HG03095 (cell line): ENCODE measurements at regions not wholly inside any gene's neighbourhood (a gene's known extent, or its start where the extent isn't known, plus 50 kb on each side); places are given as distances from the start of the nearest gene placed in this dataset.

Experiments
- ATAC-seq: cut with Tn5 transposase; IDR thresholded peaks from one replicate; pipeline ENCODE4 v1.9.1; 2021; ENCODE audit warnings: moderate library complexity; ENCODE audit not compliant: unreplicated experiment

- no peak for ATAC-seq
Observed at GRCh38 chr10:78849115-78849514, 219.7 kb upstream of the ZMIZ1 start.

GRCh38 chr10:78849731-78850130, 219.0 kb upstream of the ZMIZ1 start:
- ATAC-seq = no peak

DNA sequence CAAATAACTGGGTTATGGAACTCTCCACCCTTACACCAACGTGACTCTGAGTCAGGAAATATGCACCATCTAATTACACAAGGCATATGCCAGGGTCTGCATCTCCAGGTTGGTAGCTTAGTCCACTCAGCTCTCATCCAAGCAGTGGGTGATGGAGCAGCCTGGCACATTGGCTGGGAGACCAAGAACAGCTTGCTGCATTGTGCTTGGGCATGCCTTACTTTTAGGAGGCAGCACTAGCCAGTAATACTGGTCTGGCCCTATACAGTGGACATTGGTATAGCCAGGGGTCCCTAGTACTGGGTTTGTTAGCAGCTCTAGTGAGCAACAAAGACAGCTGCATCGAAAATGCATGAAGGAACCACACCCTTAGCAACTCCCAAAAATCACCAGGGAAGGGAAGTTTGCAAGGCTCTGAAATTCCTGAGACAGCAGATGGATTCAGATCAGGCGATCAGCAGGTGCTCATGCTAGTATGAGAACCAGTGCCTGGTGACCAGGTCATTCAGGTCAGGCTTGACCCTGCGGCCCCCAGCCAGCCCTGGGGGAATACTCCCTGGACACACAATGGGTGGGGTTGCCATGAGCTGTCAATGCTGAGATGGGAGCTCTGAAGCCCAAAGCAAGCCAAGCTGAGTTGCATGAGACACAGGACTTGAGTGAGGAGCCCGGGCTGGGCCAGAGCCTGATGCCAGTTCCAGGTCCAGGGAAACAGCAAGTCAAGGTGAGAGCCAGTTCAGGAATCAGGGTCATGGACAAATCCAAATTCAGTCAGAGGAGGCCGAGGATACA, 217.9 kb upstream of the ZMIZ1 start:
- ATAC-seq = no peak

DNA sequence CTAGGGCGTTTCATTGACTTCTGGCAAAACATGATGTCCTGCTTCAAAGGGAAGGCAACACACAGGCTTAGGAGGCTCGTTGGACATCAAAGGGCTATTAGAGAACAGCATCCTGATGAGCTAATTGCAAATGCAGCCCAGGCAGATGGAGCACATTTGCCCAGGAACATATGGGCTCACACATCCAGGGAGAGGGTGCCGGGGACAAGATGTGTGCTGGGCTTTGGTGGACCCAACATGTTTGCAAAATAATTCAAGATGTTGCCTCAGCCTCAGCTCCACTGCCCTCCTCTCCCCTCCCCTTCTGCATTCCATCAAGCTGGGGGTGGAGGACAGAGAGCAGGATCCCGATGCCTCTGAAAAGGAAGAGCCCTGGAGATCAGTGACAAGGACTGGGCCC, 217.1 kb upstream of the ZMIZ1 start:
- ATAC-seq = no peak

GRCh38 chr10:78852466-78853240, 216.1 kb upstream of the ZMIZ1 start:
- ATAC-seq = no peak

DNA sequence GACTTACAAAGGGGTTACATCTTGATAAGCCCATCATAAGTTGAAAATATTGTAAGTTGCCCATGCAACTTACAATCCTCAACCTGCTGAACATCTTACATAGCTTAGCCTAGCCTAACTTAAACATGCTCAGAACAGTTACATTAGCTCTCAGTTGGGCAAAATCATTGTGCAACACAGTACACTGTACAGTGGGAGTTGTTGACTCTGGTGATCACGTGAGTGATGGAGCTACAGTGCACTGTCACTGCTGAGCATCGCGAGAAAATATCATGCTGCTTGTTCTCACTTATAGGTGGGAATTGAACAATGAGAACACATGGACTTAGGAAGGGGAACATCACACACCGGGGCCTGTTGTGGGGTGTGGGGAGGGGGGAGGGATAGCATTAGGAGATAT, 214.9 kb upstream of the ZMIZ1 start:
- no peak for ATAC-seq

DNA sequence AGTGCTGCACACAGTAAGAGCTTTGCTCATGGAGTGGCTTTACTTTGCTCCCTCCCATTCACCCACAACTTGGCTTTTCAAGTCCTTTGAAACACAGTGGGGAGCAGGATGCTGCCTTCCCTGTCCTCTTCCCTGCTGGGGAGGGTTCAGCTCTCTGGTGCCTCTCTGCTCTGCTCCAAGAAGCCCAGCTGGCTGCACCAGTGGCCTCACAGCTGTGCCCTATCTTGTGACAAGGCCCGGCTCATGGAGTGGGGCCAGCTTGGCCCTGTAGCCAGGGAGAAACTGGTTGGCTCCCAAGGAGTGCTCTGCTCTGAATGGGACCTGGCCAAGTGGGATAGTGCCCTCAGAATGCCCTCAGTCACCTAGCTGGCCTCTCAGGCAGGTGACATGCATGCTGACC, 212.3 kb upstream of the ZMIZ1 start:
- ATAC-seq = no peak

- no peak for ATAC-seq
Observed at GRCh38 chr10:78857193-78857592, 211.6 kb upstream of the ZMIZ1 start.

DNA sequence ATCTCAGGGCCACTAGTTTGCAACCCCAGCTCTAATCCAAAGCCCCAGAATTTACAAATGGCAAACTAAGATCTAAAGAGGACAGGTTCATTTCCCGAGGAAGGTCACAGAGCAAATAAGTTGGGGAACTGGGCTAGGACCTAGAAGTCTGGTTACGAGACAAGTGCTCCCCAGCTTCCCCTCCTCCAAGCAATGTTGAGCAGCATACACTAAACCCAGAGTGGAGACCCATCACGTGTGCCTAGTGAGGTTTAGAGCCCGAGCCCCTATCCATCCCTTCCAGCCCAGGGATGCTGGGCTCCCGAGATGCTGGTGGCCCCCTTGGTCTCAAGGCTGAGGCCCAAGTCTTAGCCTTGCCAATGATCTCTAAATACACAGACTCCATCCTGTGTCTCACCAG, 209.5 kb upstream of the ZMIZ1 start:
- no peak for ATAC-seq

DNA sequence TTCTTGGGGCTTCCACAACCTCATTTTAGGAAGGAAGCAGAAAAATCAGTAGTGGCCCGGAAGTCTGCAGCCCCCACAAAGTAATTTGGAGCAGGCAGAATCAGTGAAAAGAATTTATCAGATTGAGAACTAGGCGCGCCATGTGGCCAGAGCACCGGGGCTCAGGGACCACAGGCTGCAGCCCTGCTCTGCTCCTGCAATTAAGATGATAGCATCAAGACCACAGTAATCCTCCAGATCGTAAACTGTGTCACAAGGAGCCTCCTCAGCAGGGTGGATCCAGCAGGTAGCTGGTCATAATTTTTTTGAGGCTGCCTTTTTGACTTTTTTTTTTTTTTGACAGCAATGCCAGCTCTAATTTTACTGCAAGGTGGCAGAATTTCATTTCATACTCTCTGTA, 209.0 kb upstream of the ZMIZ1 start:
- no peak for ATAC-seq

- ATAC-seq = no peak
Observed at GRCh38 chr10:78860260-78860914, 208.4 kb upstream of the ZMIZ1 start.

DNA sequence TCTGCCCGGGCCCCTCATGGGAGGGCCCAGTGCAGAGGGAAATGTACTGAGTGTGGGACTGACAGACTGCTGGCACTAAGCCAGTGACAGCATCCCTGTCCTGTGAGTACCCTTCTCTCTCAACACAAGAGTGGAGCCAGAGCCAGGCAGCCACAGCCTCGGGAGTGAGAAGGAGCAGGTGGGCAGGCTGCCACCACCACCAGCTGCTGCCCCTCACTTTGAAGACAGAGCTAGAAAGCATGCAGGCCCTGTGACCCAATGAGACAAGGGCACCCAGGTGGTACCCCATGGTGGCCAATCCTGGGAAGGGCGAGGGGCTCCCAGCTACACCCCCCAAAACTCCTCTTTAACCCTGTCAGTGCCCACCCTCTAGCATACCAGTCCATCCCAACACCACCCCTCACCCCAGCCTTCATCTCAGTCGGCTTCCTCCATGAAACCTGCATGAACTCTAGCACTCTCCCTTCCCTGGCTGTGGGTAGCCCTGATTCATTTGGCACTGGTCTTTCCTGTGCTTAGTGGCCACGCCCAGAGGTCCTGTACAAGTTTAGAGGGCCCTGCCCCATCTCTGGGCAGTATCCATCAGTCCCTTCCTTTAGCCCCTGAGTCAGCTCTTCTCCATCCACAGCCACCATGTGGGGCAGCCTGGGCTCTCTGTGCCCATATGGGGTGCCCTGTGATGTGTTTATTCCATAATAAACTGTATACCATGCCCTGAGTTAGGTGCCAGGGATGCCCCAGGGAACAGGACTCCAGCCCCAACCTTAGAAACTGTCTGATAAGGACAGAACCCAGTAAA, 207.0 kb upstream of the ZMIZ1 start:
- ATAC-seq = no peak

- no peak for ATAC-seq
Observed at GRCh38 chr10:78862328-78862640, 206.5 kb upstream of the ZMIZ1 start.

- ATAC-seq = no peak
Observed at GRCh38 chr10:78863140-78863905, 205.4 kb upstream of the ZMIZ1 start.

- no peak for ATAC-seq
Observed at GRCh38 chr10:78863906-78864239, 204.9 kb upstream of the ZMIZ1 start.

- ATAC-seq = no peak
Observed at GRCh38 chr10:78864761-78865537, 203.8 kb upstream of the ZMIZ1 start.

GRCh38 chr10:78865538-78865875, 203.3 kb upstream of the ZMIZ1 start:
- ATAC-seq = no peak

GRCh38 chr10:78865931-78866717, 202.6 kb upstream of the ZMIZ1 start:
- no peak for ATAC-seq
